ENCODE measurements at regions not wholly inside any gene's neighbourhood (a gene's known extent, or its start where the extent isn't known, plus 50 kb on each side); places are given as distances from the start of the nearest gene placed in this dataset.

DNA sequence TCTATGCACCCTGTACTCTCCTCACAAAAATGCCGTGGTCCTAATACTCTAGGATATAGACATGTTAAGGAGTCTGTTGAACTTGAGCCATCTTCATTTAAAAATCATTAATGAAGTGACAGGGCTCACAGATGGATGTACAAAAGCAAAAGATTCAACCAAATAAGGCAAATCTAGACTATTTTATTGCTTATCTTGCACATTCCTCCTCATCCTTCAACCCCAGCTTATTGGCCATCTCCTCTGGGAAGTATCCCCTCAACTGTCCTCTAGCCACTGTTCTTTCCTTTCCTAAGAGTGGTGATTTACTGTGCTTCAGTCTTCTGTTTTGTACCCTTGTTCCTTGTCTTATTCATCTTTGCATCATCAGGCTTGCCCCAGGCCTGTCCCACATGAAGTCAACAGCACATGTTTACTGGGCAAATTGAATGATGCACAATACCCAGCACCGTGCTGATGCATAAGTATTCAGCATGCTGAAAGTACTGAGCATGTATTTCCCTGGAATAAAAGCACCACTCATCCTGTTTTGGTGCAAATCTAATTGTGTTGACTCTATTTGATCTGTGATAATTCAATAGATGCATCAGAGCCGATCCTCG lies 287.3 kb upstream of the CLNK start:
- TF ChIP-seq ESRRA (IDR thresholded peaks at IDR 0.05; ENCODE audit: borderline replicate concordance, low read length), result no peak
- no peak for TF ChIP-seq BHLHE40 (IDR thresholded peaks at IDR 0.05; ENCODE audit: low read depth, low read length)
- TF ChIP-seq, protein P1, sequence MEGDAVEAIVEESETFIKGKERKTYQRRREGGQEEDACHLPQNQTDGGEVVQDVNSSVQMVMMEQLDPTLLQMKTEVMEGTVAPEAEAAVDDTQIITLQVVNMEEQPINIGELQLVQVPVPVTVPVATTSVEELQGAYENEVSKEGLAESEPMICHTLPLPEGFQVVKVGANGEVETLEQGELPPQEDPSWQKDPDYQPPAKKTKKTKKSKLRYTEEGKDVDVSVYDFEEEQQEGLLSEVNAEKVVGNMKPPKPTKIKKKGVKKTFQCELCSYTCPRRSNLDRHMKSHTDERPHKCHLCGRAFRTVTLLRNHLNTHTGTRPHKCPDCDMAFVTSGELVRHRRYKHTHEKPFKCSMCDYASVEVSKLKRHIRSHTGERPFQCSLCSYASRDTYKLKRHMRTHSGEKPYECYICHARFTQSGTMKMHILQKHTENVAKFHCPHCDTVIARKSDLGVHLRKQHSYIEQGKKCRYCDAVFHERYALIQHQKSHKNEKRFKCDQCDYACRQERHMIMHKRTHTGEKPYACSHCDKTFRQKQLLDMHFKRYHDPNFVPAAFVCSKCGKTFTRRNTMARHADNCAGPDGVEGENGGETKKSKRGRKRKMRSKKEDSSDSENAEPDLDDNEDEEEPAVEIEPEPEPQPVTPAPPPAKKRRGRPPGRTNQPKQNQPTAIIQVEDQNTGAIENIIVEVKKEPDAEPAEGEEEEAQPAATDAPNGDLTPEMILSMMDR (IDR thresholded peaks at IDR 0.05), result no peak
- no peak for TF ChIP-seq JUN (IDR thresholded peaks at IDR 0.05)
- no peak for TF ChIP-seq EHF (CRISPR knock-in tag; IDR thresholded peaks at IDR 0.05)
- TF ChIP-seq HOXA7 (CRISPR knock-in tag; IDR thresholded peaks at IDR 0.05), result no peak
- TF ChIP-seq CEBPB (IDR thresholded peaks at IDR 0.05), result no peak
- no peak for TF ChIP-seq USF2 (IDR thresholded peaks at IDR 0.05)
- TF ChIP-seq EP300 (IDR thresholded peaks at IDR 0.05), result no peak
- no peak for TF ChIP-seq NFE2L2 (conservative IDR thresholded peaks at IDR 0.05; ENCODE audit: low read length)
- TF ChIP-seq SREBF2 (IDR thresholded peaks at IDR 0.05), result no peak
- no peak for TF ChIP-seq POLR2A (IDR thresholded peaks at IDR 0.05; ENCODE audit: low read length)

Data from A549 (cell line).